ENCODE measurements at regions not wholly inside any gene's neighbourhood (a gene's known extent, or its start where the extent isn't known, plus 50 kb on each side); places are given as distances from the start of the nearest gene placed in this dataset.

DNA sequence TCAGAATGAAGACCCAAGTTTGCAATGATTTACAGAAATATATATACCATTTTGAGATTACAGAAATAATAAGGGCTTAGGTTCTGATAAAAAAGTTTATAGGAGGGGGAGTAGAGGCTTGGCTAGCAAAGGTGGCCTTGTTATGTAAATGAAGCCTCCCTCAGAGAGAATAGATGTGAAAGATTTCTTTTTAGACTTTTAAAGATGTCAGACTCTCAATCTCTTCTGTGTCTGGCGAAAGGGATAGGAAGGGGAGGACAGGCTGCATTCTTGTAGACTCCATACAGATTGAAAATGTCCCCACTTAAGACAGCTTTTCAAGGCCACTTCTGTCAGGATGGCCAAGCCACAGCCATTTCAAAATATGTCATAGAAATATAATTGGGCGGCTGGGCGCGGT lies 63.1 kb upstream of the CLINT1 start:
- Mint-ChIP-seq H3K27ac (ENCODE audit: unreplicated experiment) (no peak overlapping the region), H3K9me3 (ENCODE audit: low read depth) (no peaks in the 10 kb centered on the region), H3K4me3 (ENCODE audit: unreplicated experiment) (no peak overlapping the region), H3K4me1 (ENCODE audit: low read depth) (peaks cover 21% of the 10 kb centered on the region), H3K36me3 (ENCODE audit: low read depth) (no peaks in the 10 kb centered on the region), H3K27me3 (ENCODE audit: low read depth) (no peaks in the 10 kb centered on the region)
- no peak for DNase-seq (ENCODE audit: low spot score)
- TF ChIP-seq, protein P1, sequence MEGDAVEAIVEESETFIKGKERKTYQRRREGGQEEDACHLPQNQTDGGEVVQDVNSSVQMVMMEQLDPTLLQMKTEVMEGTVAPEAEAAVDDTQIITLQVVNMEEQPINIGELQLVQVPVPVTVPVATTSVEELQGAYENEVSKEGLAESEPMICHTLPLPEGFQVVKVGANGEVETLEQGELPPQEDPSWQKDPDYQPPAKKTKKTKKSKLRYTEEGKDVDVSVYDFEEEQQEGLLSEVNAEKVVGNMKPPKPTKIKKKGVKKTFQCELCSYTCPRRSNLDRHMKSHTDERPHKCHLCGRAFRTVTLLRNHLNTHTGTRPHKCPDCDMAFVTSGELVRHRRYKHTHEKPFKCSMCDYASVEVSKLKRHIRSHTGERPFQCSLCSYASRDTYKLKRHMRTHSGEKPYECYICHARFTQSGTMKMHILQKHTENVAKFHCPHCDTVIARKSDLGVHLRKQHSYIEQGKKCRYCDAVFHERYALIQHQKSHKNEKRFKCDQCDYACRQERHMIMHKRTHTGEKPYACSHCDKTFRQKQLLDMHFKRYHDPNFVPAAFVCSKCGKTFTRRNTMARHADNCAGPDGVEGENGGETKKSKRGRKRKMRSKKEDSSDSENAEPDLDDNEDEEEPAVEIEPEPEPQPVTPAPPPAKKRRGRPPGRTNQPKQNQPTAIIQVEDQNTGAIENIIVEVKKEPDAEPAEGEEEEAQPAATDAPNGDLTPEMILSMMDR (IDR thresholded peaks at IDR 0.05): no peak

DNA sequence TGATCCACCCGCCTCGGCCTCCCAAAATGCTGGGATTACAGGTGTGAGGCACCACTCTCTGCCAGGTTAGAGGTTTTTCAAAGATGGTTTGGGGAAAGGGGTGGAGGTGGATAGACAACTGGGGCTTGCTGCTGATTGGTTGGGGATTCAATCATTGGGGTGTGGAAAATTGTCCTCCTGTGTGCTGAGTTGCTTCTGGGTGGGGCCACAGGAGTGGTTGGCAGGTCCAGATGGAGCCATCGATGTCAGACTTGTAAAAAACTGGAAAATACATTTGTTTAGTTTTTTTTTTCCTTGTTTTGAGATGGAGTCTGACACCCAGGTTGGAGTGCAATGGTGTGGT lies 61.9 kb upstream of the CLINT1 start:
- Mint-ChIP-seq H3K4me3 (ENCODE audit: unreplicated experiment) (no peak overlapping the region), H3K36me3 (ENCODE audit: low read depth) (no peaks in the 10 kb centered on the region), H3K27me3 (ENCODE audit: low read depth) (no peaks in the 10 kb centered on the region), H3K27ac (ENCODE audit: unreplicated experiment) (no peak overlapping the region), H3K4me1 (ENCODE audit: low read depth) (peaks cover 25% of the 10 kb centered on the region), H3K9me3 (ENCODE audit: low read depth) (no peaks in the 10 kb centered on the region)
- no peak for DNase-seq (ENCODE audit: low spot score)
- TF ChIP-seq, protein P1 (IDR thresholded peaks at IDR 0.05): no peak

GRCh38 chr5:157918811-157919742 lies 60.1 kb upstream of the CLINT1 start:
- H3K9me3 Mint-ChIP-seq (ENCODE audit: low read depth): no peaks in the 10 kb centered on the region
- DNase-seq (ENCODE audit: low spot score): no peak
- H3K4me1 Mint-ChIP-seq (ENCODE audit: low read depth): peaks cover 30% of the 10 kb centered on the region
- no peaks in the 10 kb centered on the region for H3K27me3 Mint-ChIP-seq (ENCODE audit: low read depth)
- no peak overlapping the region for H3K27ac Mint-ChIP-seq (ENCODE audit: unreplicated experiment)
- H3K4me3 Mint-ChIP-seq (ENCODE audit: unreplicated experiment): no peak overlapping the region
- no peaks in the 10 kb centered on the region for H3K36me3 Mint-ChIP-seq (ENCODE audit: low read depth)
- TF ChIP-seq, protein P1 (IDR thresholded peaks at IDR 0.05): no peak

GRCh38 chr5:157917899-157918809 lies 59.2 kb upstream of the CLINT1 start:
- Mint-ChIP-seq H3K4me1 (ENCODE audit: low read depth) (peaks cover 30% of the 10 kb centered on the region), H3K27me3 (ENCODE audit: low read depth) (no peaks in the 10 kb centered on the region), H3K4me3 (ENCODE audit: unreplicated experiment) (no peak overlapping the region), H3K27ac (ENCODE audit: unreplicated experiment) (peak overlapping the region; percentile 62), H3K9me3 (ENCODE audit: low read depth) (no peaks in the 10 kb centered on the region), H3K36me3 (ENCODE audit: low read depth) (no peaks in the 10 kb centered on the region)
- DNase-seq (ENCODE audit: low spot score): no peak
- TF ChIP-seq, protein P1 (IDR thresholded peaks at IDR 0.05): peak; percentile 80

GRCh38 chr5:157917491-157917890 lies 58.5 kb upstream of the CLINT1 start:
- peaks cover 30% of the 10 kb centered on the region for H3K4me1 Mint-ChIP-seq (ENCODE audit: low read depth)
- peak overlapping the region; percentile 62 for H3K27ac Mint-ChIP-seq (ENCODE audit: unreplicated experiment)
- no peak for DNase-seq (ENCODE audit: low spot score)
- H3K9me3 Mint-ChIP-seq (ENCODE audit: low read depth): no peaks in the 10 kb centered on the region
- TF ChIP-seq, protein P1 (IDR thresholded peaks at IDR 0.05): no peak
- no peaks in the 10 kb centered on the region for H3K36me3 Mint-ChIP-seq (ENCODE audit: low read depth)
- no peaks in the 10 kb centered on the region for H3K27me3 Mint-ChIP-seq (ENCODE audit: low read depth)
- no peak overlapping the region for H3K4me3 Mint-ChIP-seq (ENCODE audit: unreplicated experiment)
